H9 (cell line): ENCODE measurements at regions not wholly inside any gene's neighbourhood (a gene's known extent, or its start where the extent isn't known, plus 50 kb on each side); places are given as distances from the start of the nearest gene placed in this dataset.

ENCODE experiments used
- DNase-seq: peaks from one replicate; pipeline ENCODE4 v3.0.0-alpha.2; 2017
- H2AFZ ChIP-seq: one replicate; pipeline ENCODE4 v1.6.1; 2013; ENCODE audit warnings: mild to moderate bottlenecking, low read length, control low read depth, moderate library complexity
- H2AK5ac ChIP-seq: 2 replicates; pipeline ENCODE4 v1.6.1; 2013; ENCODE audit warnings: low read length, control low read depth, mixed read lengths; ENCODE audit not compliant: insufficient read length
- H2BK120ac ChIP-seq: one replicate; pipeline ENCODE4 v1.6.1; 2013; ENCODE audit warnings: low read depth, mild to moderate bottlenecking, low read length, control low read depth, inconsistent platforms; ENCODE audit not compliant: poor library complexity, severe bottlenecking
- H2BK12ac ChIP-seq: 2 replicates; pipeline ENCODE4 v1.6.1; 2013; ENCODE audit warnings: low read length, control low read depth, mixed read lengths, low read depth; ENCODE audit not compliant: insufficient read length
- H2BK15ac ChIP-seq: 2 replicates; pipeline ENCODE4 v1.6.1; 2013; ENCODE audit warnings: low read depth, low read length, control low read depth
- H2BK20ac ChIP-seq: one replicate; pipeline ENCODE4 v1.6.1; 2013; ENCODE audit warnings: low read depth, mild to moderate bottlenecking, low read length, control low read depth, inconsistent platforms; ENCODE audit not compliant: poor library complexity, severe bottlenecking
- H2BK5ac ChIP-seq: 2 replicates; pipeline ENCODE4 v1.6.1; 2013; ENCODE audit warnings: low read length, control low read depth, mixed read lengths; ENCODE audit not compliant: insufficient read length
- H3K14ac ChIP-seq: 2 replicates; pipeline ENCODE4 v1.6.1; 2013; ENCODE audit warnings: low read length, control low read depth; ENCODE audit not compliant: insufficient read depth
- H3K18ac ChIP-seq: 2 replicates; pipeline ENCODE4 v1.6.1; 2013; ENCODE audit warnings: low read depth, mild to moderate bottlenecking, mixed read lengths, low read length, control low read depth; ENCODE audit not compliant: insufficient read length
- H3K23ac ChIP-seq: 2 replicates; pipeline ENCODE4 v1.6.1; 2013; ENCODE audit warnings: low read length, control low read depth, mixed read lengths, low read depth; ENCODE audit not compliant: insufficient read length
- H3K23me2 ChIP-seq: 2 replicates; pipeline ENCODE4 v1.6.1; 2013; ENCODE audit warnings: low read depth, mild to moderate bottlenecking, mixed read lengths, low read length, control low read depth; ENCODE audit not compliant: insufficient read length, poor library complexity, severe bottlenecking
- H3K27ac ChIP-seq: 2 replicates; pipeline ENCODE4 v1.5.1; 2013; ENCODE audit warnings: low read length, control low read depth, mixed read lengths, low read depth; ENCODE audit not compliant: insufficient read length
- H3K27me3 ChIP-seq: 2 replicates; pipeline ENCODE4 v1.6.1; 2013; ENCODE audit warnings: low read length, control low read depth, inconsistent platforms; ENCODE audit not compliant: insufficient read depth
- H3K4ac ChIP-seq: 2 replicates; pipeline ENCODE4 v1.6.1; 2013; ENCODE audit warnings: low read depth, mild to moderate bottlenecking, control low read depth, inconsistent platforms, low read length, moderate library complexity
- H3K4me1 ChIP-seq: 2 replicates; pipeline ENCODE4 v1.6.1; 2013; ENCODE audit warnings: low read length, control low read depth, inconsistent platforms; ENCODE audit not compliant: insufficient read depth
- H3K4me2 ChIP-seq: 2 replicates; pipeline ENCODE4 v1.6.1; 2013; ENCODE audit warnings: low read length, control low read depth, mixed read lengths; ENCODE audit not compliant: insufficient read length, insufficient read depth
- H3K56ac ChIP-seq: 2 replicates; pipeline ENCODE4 v1.6.1; 2013; ENCODE audit warnings: low read depth, mild to moderate bottlenecking, mixed read lengths, low read length, control low read depth; ENCODE audit not compliant: insufficient read length
- H3K79me1 ChIP-seq: 2 replicates; pipeline ENCODE4 v1.6.1; 2013; ENCODE audit warnings: low read depth, mild to moderate bottlenecking, moderate library complexity, low read length, control low read depth, inconsistent platforms; ENCODE audit not compliant: insufficient read depth, poor library complexity, severe bottlenecking
- H3K79me2 ChIP-seq: 2 replicates; pipeline ENCODE4 v1.6.1; 2013; ENCODE audit warnings: low read length, control low read depth, inconsistent platforms; ENCODE audit not compliant: insufficient read depth
- H3K9ac ChIP-seq: 2 replicates; pipeline ENCODE4 v1.6.1; 2013; ENCODE audit warnings: low read length, control low read depth, mixed read lengths; ENCODE audit not compliant: insufficient read length; ENCODE audit errors: extremely low read depth
- H3K9me3 ChIP-seq: one replicate; pipeline ENCODE4 v1.6.1; 2013; ENCODE audit warnings: low read depth, low read length, inconsistent platforms; ENCODE audit not compliant: control insufficient read depth
- H3T11ph ChIP-seq: one replicate; pipeline ENCODE4 v1.6.1; 2013; ENCODE audit warnings: mild to moderate bottlenecking, low read length, control low read depth, inconsistent platforms
- H4K20me1 ChIP-seq: one replicate; pipeline ENCODE4 v1.6.1; 2013; ENCODE audit not compliant: control insufficient read depth, insufficient read length, insufficient read depth
- H4K5ac ChIP-seq: 2 replicates; pipeline ENCODE4 v1.6.1; 2013; ENCODE audit warnings: low read depth, mild to moderate bottlenecking, mixed read lengths, low read length, control low read depth; ENCODE audit not compliant: insufficient read length
- H4K8ac ChIP-seq: replicated peaks from 2 replicates; pipeline ENCODE4 v1.6.1; 2013; ENCODE audit warnings: low read length, control low read depth, mixed read lengths, low read depth; ENCODE audit not compliant: insufficient read length
- H4K91ac ChIP-seq: 2 replicates; pipeline ENCODE4 v1.6.1; 2013; ENCODE audit warnings: low read depth, mild to moderate bottlenecking, moderate library complexity, mixed read lengths, low read length, control low read depth; ENCODE audit not compliant: insufficient read length
- H3K27ac Mint-ChIP-seq, 3 experiments: 2 replicates in 2 of 3; 3 replicates in 1 of 3; pipeline ENCODE4 v1.8.0; 2020 to 2021; ENCODE audit warnings: mixed read lengths in 3 of 3, mild to moderate bottlenecking in 1 of 3, moderate library complexity in 1 of 3
- H3K27me3 Mint-ChIP-seq: 2 replicates; pipeline ENCODE4 v1.8.0; 2021; ENCODE audit warnings: low read depth, mild to moderate bottlenecking, moderate library complexity, mixed read lengths
- H3K36me3 Mint-ChIP-seq, 3 experiments: 2 replicates in 2 of 3; 3 replicates in 1 of 3; pipeline ENCODE4 v1.8.0; 2020 to 2021; ENCODE audit warnings: low read depth in 3 of 3, mixed read lengths in 3 of 3; ENCODE audit not compliant: insufficient read depth in 1 of 3
- H3K4me1 Mint-ChIP-seq, 2 experiments: 2 replicates each; pipeline ENCODE4 v1.8.0; 2020; ENCODE audit warnings: mixed read lengths in 2 of 2
- H3K4me3 Mint-ChIP-seq, 2 experiments: 2 replicates in 1 of 2; 3 replicates in 1 of 2; pipeline ENCODE4 v1.8.0; 2020 to 2021; ENCODE audit warnings: mild to moderate bottlenecking in 2 of 2, mixed read lengths in 2 of 2, moderate library complexity in 1 of 2
- H3K9me3 Mint-ChIP-seq, 2 experiments: 2 replicates in 1 of 2; 3 replicates in 1 of 2; pipeline ENCODE4 v1.8.0; 2020; ENCODE audit warnings: mild to moderate bottlenecking in 2 of 2, mixed read lengths in 2 of 2, moderate library complexity in 1 of 2
- WGBS: extraction: QIAGEN DNeasy Blood & Tissue Kit; methylation state at CpG from one replicate; pipeline ENCODE4 v1.1.7; 2013; ENCODE audit warnings: missing lambda C conversion rate, low lambda C conversion rate, mixed read lengths; ENCODE audit not compliant: insufficient read length; ENCODE audit errors: extremely low coverage; 5-methylcytosine and 5-hydroxymethylcytosine counted together
- TF ChIP-seq, protein P1 (sequence below): fragments of 200-600 bp; sonication (generic); conservative IDR thresholded peaks from 3 replicates; pipeline ENCODE4 v1.8.0; 2021; ENCODE audit warnings: antibody characterized with exemption, mild to moderate bottlenecking

DNA sequence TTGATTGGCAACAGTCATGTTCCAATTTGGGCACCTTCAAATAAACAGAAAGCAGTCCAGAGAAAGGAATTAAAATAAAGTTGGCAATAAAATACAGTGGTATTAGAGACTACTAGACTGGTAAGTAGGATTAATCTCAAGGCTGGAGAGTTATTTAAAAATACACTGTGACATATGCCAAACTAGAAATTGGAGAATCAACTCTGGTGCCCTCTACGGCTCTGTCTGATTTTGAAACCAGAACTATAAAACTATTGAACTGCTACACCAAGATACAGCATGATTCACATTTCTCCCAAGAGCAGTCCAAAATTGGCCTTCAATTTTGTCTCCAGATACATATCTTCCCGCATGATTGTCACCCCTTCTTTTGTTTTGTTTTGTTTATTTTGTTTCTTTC lies 78.7 kb upstream of the FAM47B start:
- Histone ChIP-seq H4K8ac (no peak overlapping the region), H3K27ac (no peak overlapping the region), H2BK120ac (no peak overlapping the region), H2AK5ac (no peak overlapping the region), H3K79me1 (no peaks in the 10 kb centered on the region), H3K9me3 (no peaks in the 10 kb centered on the region), H3K4ac (no peak overlapping the region), H2BK20ac (no peak overlapping the region), H3K4me1 (peaks cover 4% of the 10 kb centered on the region; the same call in 1 of the 2 replicates), H2AFZ (no peak overlapping the region), H3K27me3 (no peaks in the 10 kb centered on the region; the same call in 1 of the 2 replicates), H3K18ac (no peak overlapping the region), H3K9ac (no peak overlapping the region), H3K23me2 (no peaks in the 10 kb centered on the region), H2BK5ac (no peak overlapping the region), H3K56ac (no peak overlapping the region), H3K79me2 (no peaks in the 10 kb centered on the region), H4K91ac (no peak overlapping the region), H3T11ph (no peak overlapping the region), H4K5ac (no peak overlapping the region), H3K4me2 (no peak overlapping the region), H2BK15ac (no peak overlapping the region), H2BK12ac (no peak overlapping the region), H4K20me1 (no peaks in the 10 kb centered on the region), H3K23ac (no peak overlapping the region), H3K14ac (no peak overlapping the region)
- H3K4me3 Mint-ChIP-seq, result no peak overlapping the region
- peaks cover 19 to 60% of the 10 kb centered on the region in 2 experiments for H3K9me3 Mint-ChIP-seq
- peaks cover 6% of the 10 kb centered on the region for H3K27me3 Mint-ChIP-seq
- H3K4me1 Mint-ChIP-seq, result peaks cover 20 to 27% of the 10 kb centered on the region in 2 experiments
- no CpG with 5 or more reads among the region's 2 CpGs for WGBS
- TF ChIP-seq, protein P1, sequence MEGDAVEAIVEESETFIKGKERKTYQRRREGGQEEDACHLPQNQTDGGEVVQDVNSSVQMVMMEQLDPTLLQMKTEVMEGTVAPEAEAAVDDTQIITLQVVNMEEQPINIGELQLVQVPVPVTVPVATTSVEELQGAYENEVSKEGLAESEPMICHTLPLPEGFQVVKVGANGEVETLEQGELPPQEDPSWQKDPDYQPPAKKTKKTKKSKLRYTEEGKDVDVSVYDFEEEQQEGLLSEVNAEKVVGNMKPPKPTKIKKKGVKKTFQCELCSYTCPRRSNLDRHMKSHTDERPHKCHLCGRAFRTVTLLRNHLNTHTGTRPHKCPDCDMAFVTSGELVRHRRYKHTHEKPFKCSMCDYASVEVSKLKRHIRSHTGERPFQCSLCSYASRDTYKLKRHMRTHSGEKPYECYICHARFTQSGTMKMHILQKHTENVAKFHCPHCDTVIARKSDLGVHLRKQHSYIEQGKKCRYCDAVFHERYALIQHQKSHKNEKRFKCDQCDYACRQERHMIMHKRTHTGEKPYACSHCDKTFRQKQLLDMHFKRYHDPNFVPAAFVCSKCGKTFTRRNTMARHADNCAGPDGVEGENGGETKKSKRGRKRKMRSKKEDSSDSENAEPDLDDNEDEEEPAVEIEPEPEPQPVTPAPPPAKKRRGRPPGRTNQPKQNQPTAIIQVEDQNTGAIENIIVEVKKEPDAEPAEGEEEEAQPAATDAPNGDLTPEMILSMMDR, result no peak
- no peak overlapping the region for H3K27ac Mint-ChIP-seq
- peaks cover 5 to 26% (median 9%) of the 10 kb centered on the region in 3 experiments; a peak in 6 of 7 replicates for H3K36me3 Mint-ChIP-seq
- no peak for DNase-seq
